ENCODE measurements at regions not wholly inside any gene's neighbourhood (a gene's known extent, or its start where the extent isn't known, plus 50 kb on each side); places are given as distances from the start of the nearest gene placed in this dataset.
"Not testable (repeated sequence)": the region's sequence is repeated elsewhere in the genome, so short reads cannot be mapped to it uniquely, and the experiment has no call there.

- TF ChIP-seq CTCF (IDR thresholded peaks at IDR 0.05) (no peak), ZFX (IDR thresholded peaks at IDR 0.05; ENCODE audit: borderline replicate concordance) (no peak)
- no peak overlapping the region for H3K27ac ChIP-seq
Measured at GRCh38 chr10:34013235-34013634, 678.8 kb upstream of the NRP1 start.

- H3K27ac ChIP-seq = no peak overlapping the region
- TF ChIP-seq ZFX (IDR thresholded peaks at IDR 0.05; ENCODE audit: borderline replicate concordance) (no peak), CTCF (IDR thresholded peaks at IDR 0.05) (no peak)
Measured at GRCh38 chr10:34010891-34011290, 676.4 kb upstream of the NRP1 start.

- H3K27ac ChIP-seq = not testable (repeated sequence)
Measured at GRCh38 chr10:34010228-34010627, 675.8 kb upstream of the NRP1 start.

- no peak for TF ChIP-seq CTCF (IDR thresholded peaks at IDR 0.05)
- no peak for TF ChIP-seq ZFX (IDR thresholded peaks at IDR 0.05; ENCODE audit: borderline replicate concordance)
- H3K27ac ChIP-seq = no peak overlapping the region
Measured at GRCh38 chr10:34008656-34009055, 674.2 kb upstream of the NRP1 start.

- H3K27ac ChIP-seq = no peak overlapping the region
- TF ChIP-seq CTCF (IDR thresholded peaks at IDR 0.05) (no peak), ZFX (IDR thresholded peaks at IDR 0.05; ENCODE audit: borderline replicate concordance) (no peak)
Measured at GRCh38 chr10:34006471-34006870, 672.0 kb upstream of the NRP1 start.

- H3K27ac ChIP-seq = no peak overlapping the region
- TF ChIP-seq ZFX (IDR thresholded peaks at IDR 0.05; ENCODE audit: borderline replicate concordance) (no peak), CTCF (IDR thresholded peaks at IDR 0.05) (no peak)
Measured at GRCh38 chr10:34003561-34003960, 669.1 kb upstream of the NRP1 start.

GRCh38 chr10:34002896-34003295 is 668.4 kb upstream of the NRP1 start:
- TF ChIP-seq ZFX (IDR thresholded peaks at IDR 0.05; ENCODE audit: borderline replicate concordance) = no peak
- no peak for TF ChIP-seq CTCF (IDR thresholded peaks at IDR 0.05)
- H3K27ac ChIP-seq = no peak overlapping the region

GRCh38 chr10:34001831-34002230 is 667.4 kb upstream of the NRP1 start:
- no peak overlapping the region for H3K27ac ChIP-seq
- no peak for TF ChIP-seq CTCF (IDR thresholded peaks at IDR 0.05)
- TF ChIP-seq ZFX (IDR thresholded peaks at IDR 0.05; ENCODE audit: borderline replicate concordance) = no peak
